Epithelial cell of prostate (primary cell): ENCODE measurements at regions not wholly inside any gene's neighbourhood (a gene's known extent, or its start where the extent isn't known, plus 50 kb on each side); places are given as distances from the start of the nearest gene placed in this dataset.
A peak's percentile ranks its signal among the peaks of the same experiment; 100 is the strongest.

Source experiments
- DNase-seq: peaks from one replicate; pipeline ENCODE4 v3.0.0-alpha.2; 2011; ENCODE audit warnings: low read depth, low spot score
- H3K27ac ChIP-seq: fragments of 450-650 bp; 2 replicates; pipeline ENCODE4 v1.5.1; 2017; ENCODE audit warnings: mild to moderate bottlenecking

- DNase-seq, result no peak
- no peak overlapping the region for H3K27ac ChIP-seq
Observed at GRCh38 chr16:86998196-86999001, 318.8 kb downstream of the C16orf95 start.

GRCh38 chr16:87000001-87000400, 317.2 kb downstream of the C16orf95 start:
- H3K27ac ChIP-seq, result no peak overlapping the region

GRCh38 chr16:87002717-87003413, 314.3 kb downstream of the C16orf95 start:
- no peak overlapping the region for H3K27ac ChIP-seq
- no peak for DNase-seq

More at GRCh38 chr16:87000001-87000400, 317.2 kb downstream of the C16orf95 start:
- no peak for DNase-seq

GRCh38 chr16:87003414-87003755, 313.8 kb downstream of the C16orf95 start:
- H3K27ac ChIP-seq, result no peak overlapping the region
- DNase-seq, result no peak

- no peak for DNase-seq
- no peak overlapping the region for H3K27ac ChIP-seq
Observed at GRCh38 chr16:87006021-87006420, 311.2 kb downstream of the C16orf95 start.

- no peak for DNase-seq
- no peak overlapping the region for H3K27ac ChIP-seq
Observed at GRCh38 chr16:87006789-87007745, 310.1 kb downstream of the C16orf95 start.

- DNase-seq, result no peak
- no peak overlapping the region for H3K27ac ChIP-seq
Observed at GRCh38 chr16:87007907-87008306, 309.3 kb downstream of the C16orf95 start.

- DNase-seq, result no peak
- H3K27ac ChIP-seq, result no peak overlapping the region
Observed at GRCh38 chr16:87008664-87009063, 308.5 kb downstream of the C16orf95 start.

GRCh38 chr16:87012954-87013938, 303.9 kb downstream of the C16orf95 start:
- no peak for DNase-seq
- no peak overlapping the region for H3K27ac ChIP-seq

- no peak for DNase-seq
- H3K27ac ChIP-seq, result no peak overlapping the region
Observed at GRCh38 chr16:87014112-87014511, 303.1 kb downstream of the C16orf95 start.

- no peak for DNase-seq
- no peak overlapping the region for H3K27ac ChIP-seq
Observed at GRCh38 chr16:87015021-87015420, 302.2 kb downstream of the C16orf95 start.

GRCh38 chr16:87016046-87017035, 300.9 kb downstream of the C16orf95 start:
- no peak overlapping the region for H3K27ac ChIP-seq
- no peak for DNase-seq

- no peak overlapping the region for H3K27ac ChIP-seq
- peak; percentile 77 for DNase-seq
Observed at GRCh38 chr16:87017371-87018012, 299.7 kb downstream of the C16orf95 start.

- no peak overlapping the region for H3K27ac ChIP-seq
- no peak for DNase-seq
Observed at GRCh38 chr16:87025676-87026075, 291.5 kb downstream of the C16orf95 start.

GRCh38 chr16:87027056-87027616, 290.1 kb downstream of the C16orf95 start:
- DNase-seq, result no peak
- H3K27ac ChIP-seq, result no peak overlapping the region

- DNase-seq, result no peak
- no peak overlapping the region for H3K27ac ChIP-seq
Observed at GRCh38 chr16:87028481-87029320, 288.5 kb downstream of the C16orf95 start.

GRCh38 chr16:87032554-87032953, 284.6 kb downstream of the C16orf95 start:
- no peak for DNase-seq
- H3K27ac ChIP-seq, result no peak overlapping the region
